Left lung (tissue), 4 donors: ENCODE measurements at regions not wholly inside any gene's neighbourhood (a gene's known extent, or its start where the extent isn't known, plus 50 kb on each side); places are given as distances from the start of the nearest gene placed in this dataset.

Source experiments
- ATAC-seq: fragments of 200-7000 bp; cut with Tn5 transposase; one replicate; pipeline ENCODE4 v1.9.1; 2020; ENCODE audit warnings: moderate library complexity
- DNase-seq, 4 donors: peaks; one replicate each; pipeline ENCODE4 v3.0.0-alpha.2; 2013 to 2020
- H3K27ac ChIP-seq, 2 donors: fragments of 200-600 bp; sonication (generic) in 1 of 2; one replicate each; pipeline versions ENCODE4 v1.5.0 to v1.8.0; 2020 to 2021
- H3K27me3 ChIP-seq, 2 donors: fragments of 200-600 bp; sonication (generic) in 1 of 2; one replicate each; pipeline versions ENCODE4 v1.5.0 to v1.8.0; 2020 to 2021
- H3K36me3 ChIP-seq, 2 donors: fragments of 200-600 bp; sonication (generic) in 1 of 2; one replicate each; pipeline versions ENCODE4 v1.5.0 to v1.8.0; 2020 to 2021
- H3K4me1 ChIP-seq, 2 donors: fragments of 200-600 bp; one replicate each; pipeline ENCODE4 v1.8.0; 2021
- H3K4me3 ChIP-seq, 2 donors: fragments of 200-600 bp; sonication (generic) in 1 of 2; one replicate each; pipeline versions ENCODE4 v1.5.0 to v1.8.0; 2020 to 2021; ENCODE audit warnings: mild to moderate bottlenecking in 1 of 2
- H3K9me3 ChIP-seq, 2 donors: fragments of 200-600 bp; sonication (generic) in 1 of 2; one replicate each; pipeline versions ENCODE4 v1.5.0 to v1.8.0; 2020 to 2021
- intact Hi-C, 2 donors: fragments of 100-400 bp; cut with DNase I; formaldehyde crosslinking; loops; one replicate each; pipeline versions ENCODE4 v1.11.2 to v1.14.2; 2022
- TF ChIP-seq, protein P1 (sequence below), 2 donors: fragments of 200-600 bp; sonication (generic) in 1 of 2; IDR thresholded peaks; one replicate each; pipeline versions ENCODE4 v1.5.0 to v1.8.0; 2021; ENCODE audit warnings: antibody characterized with exemption in 2 of 2
- donor health status: DM: no; HTN: yes; CAD: no.
- donor health status: DM: no; HTN: no; CAD: no.

GRCh38 chr6:44056392-44057237, 70.6 kb downstream of the MRPL14 start:
- H3K4me3 ChIP-seq: no peak overlapping the region
- no peaks in the 10 kb centered on the region for H3K36me3 ChIP-seq
- H3K27ac ChIP-seq: no peak overlapping the region
- intact Hi-C loops: no loop called here
- no peaks in the 10 kb centered on the region for H3K9me3 ChIP-seq
- H3K27me3 ChIP-seq: no peaks in the 10 kb centered on the region
- ATAC-seq (no peak), DNase-seq (peak in 1 of 4 donors; percentile 66)
- TF ChIP-seq, protein P1, sequence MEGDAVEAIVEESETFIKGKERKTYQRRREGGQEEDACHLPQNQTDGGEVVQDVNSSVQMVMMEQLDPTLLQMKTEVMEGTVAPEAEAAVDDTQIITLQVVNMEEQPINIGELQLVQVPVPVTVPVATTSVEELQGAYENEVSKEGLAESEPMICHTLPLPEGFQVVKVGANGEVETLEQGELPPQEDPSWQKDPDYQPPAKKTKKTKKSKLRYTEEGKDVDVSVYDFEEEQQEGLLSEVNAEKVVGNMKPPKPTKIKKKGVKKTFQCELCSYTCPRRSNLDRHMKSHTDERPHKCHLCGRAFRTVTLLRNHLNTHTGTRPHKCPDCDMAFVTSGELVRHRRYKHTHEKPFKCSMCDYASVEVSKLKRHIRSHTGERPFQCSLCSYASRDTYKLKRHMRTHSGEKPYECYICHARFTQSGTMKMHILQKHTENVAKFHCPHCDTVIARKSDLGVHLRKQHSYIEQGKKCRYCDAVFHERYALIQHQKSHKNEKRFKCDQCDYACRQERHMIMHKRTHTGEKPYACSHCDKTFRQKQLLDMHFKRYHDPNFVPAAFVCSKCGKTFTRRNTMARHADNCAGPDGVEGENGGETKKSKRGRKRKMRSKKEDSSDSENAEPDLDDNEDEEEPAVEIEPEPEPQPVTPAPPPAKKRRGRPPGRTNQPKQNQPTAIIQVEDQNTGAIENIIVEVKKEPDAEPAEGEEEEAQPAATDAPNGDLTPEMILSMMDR (IDR thresholded peaks at IDR 0.05): no peak
- H3K4me1 ChIP-seq: peaks cover 27 to 65% of the 10 kb centered on the region in 2 donors

DNA sequence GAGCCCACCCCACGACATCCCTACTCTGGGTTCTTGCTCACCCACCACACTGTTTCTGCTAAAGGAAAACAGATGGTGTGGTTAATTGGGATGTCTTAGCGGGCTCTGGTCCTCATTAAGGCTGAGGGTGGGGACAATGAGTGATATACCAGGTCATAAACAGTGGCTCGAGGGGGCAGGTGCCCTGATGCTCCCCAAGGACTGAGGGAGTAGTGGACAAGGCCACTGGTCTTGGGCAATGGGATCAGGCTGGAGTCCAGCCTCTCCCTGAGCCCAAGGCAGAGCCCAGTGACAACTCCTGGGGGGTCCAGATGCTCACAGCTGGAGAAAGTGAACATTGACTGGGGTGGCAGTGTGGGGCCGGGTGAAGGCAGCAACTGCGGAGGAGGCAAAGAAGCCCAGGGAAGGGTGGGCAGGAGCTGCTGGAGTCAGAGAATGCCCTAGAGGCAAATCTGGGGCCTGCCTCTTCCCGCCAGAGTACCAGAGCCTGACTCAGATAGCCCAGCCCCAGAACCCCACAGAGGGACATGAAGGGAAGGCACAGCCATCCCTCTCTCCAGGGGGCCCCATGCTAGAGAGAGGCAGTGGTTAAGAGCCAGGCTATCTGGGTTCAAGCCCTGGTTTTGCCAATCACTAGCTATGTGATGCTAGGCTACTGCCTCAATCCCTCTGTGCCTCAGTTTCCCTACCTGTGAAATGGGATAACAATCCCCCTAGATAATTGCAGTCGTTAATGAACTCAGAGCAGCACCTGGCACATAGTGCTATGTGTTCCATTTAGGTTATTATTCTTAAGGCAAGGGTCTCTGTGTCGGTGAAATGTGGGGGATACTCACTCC, 72.3 kb downstream of the MRPL14 start:
- DNase-seq: peak in 1 of 4 donors; percentile 66

DNA sequence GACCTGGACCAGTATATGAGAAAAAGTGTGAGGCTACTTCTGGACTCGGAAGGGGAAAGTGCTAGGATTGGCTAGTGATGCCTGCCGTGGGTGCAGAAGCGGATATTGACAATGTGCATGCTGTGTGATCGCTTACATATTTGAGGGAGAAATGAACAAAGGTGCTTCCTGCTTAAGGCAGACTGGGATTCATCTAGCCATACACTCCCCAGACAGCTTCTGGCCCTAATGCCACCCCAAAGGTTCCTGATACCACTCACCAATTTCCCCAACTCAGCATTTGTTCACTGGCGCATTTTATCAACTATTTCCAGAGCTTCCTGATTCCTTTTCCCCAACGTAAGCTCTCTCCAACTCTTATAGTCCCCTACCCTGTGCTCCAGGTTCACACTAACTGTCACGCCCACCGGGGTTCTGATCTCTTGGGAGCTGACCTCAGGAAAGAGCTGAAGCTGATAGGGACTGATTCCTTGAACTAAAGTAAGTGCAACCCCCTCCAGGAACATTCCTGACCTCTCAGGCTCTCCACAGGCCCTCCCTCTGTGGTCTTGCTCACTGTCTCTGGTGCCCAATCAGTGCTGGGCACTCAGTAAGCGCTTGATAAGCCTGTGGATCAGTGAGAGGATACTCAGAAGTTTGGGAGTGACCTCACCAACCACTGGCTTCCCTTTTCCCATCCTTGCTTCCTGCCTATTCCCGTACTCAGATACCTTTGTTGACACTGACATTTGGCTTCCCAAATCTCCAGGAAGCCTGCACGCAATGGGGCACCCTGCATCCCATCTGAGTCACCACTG, 73.3 kb downstream of the MRPL14 start:
- H3K4me3 ChIP-seq: no peak overlapping the region
- peaks cover 29 to 47% of the 10 kb centered on the region in 2 donors for H3K4me1 ChIP-seq
- DNase-seq: no peak
- TF ChIP-seq, protein P1 (IDR thresholded peaks at IDR 0.05): no peak
- no peak for ATAC-seq
- no peaks in the 10 kb centered on the region for H3K36me3 ChIP-seq
- H3K27ac ChIP-seq: no peak overlapping the region
- intact Hi-C loops: no loop called here
- H3K27me3 ChIP-seq: no peaks in the 10 kb centered on the region
- no peaks in the 10 kb centered on the region for H3K9me3 ChIP-seq

More for the DNA sequence above, 72.3 kb downstream of the MRPL14 start:
- intact Hi-C loops: no loop called here
- TF ChIP-seq, protein P1 (IDR thresholded peaks at IDR 0.05): no peak
- H3K4me1 ChIP-seq: peaks cover 30 to 50% of the 10 kb centered on the region in 2 donors
- no peak for ATAC-seq
- no peaks in the 10 kb centered on the region for H3K36me3 ChIP-seq
- no peaks in the 10 kb centered on the region for H3K27me3 ChIP-seq
- H3K27ac ChIP-seq: no peak overlapping the region
- H3K9me3 ChIP-seq: no peaks in the 10 kb centered on the region
- no peak overlapping the region for H3K4me3 ChIP-seq

- TF ChIP-seq, protein P1 (IDR thresholded peaks at IDR 0.05): no peak
- intact Hi-C loops: no loop called here
- DNase-seq: no peak
- no peak for ATAC-seq
- H3K4me3 ChIP-seq: no peak overlapping the region
- H3K27me3 ChIP-seq: no peaks in the 10 kb centered on the region
- H3K36me3 ChIP-seq: no peaks in the 10 kb centered on the region
- H3K27ac ChIP-seq: no peak overlapping the region
- peaks cover 24 to 42% of the 10 kb centered on the region in 2 donors for H3K4me1 ChIP-seq
- no peaks in the 10 kb centered on the region for H3K9me3 ChIP-seq
Measured at GRCh38 chr6:44053106-44053756, 74.0 kb downstream of the MRPL14 start.
